Activated T-cell treated with anti-CD3 and anti-CD28 coated beads, Interleukin-2, amount 50 U/mL, for 24 hours (primary cell): ENCODE measurements at regions not wholly inside any gene's neighbourhood (a gene's known extent, or its start where the extent isn't known, plus 50 kb on each side); places are given as distances from the start of the nearest gene placed in this dataset.

Source experiments
- DNase-seq: peaks from one replicate; pipeline ENCODE4 v3.0.0-alpha.2; 2020
- H3K27ac Mint-ChIP-seq: 2 replicates; pipeline ENCODE4 v1.8.0; 2020; ENCODE audit warnings: mild to moderate bottlenecking, mixed read lengths
- H3K27me3 Mint-ChIP-seq: 2 replicates; pipeline ENCODE4 v1.8.0; 2020; ENCODE audit warnings: mixed read lengths
- H3K36me3 Mint-ChIP-seq: 2 replicates; pipeline ENCODE4 v1.8.0; 2020; ENCODE audit warnings: low read depth, mixed read lengths
- H3K4me1 Mint-ChIP-seq: 2 replicates; pipeline ENCODE4 v1.8.0; 2020; ENCODE audit warnings: low read depth, mixed read lengths
- H3K4me3 Mint-ChIP-seq: 2 replicates; pipeline ENCODE4 v1.8.0; 2020; ENCODE audit warnings: mild to moderate bottlenecking, moderate library complexity, mixed read lengths
- H3K9me3 Mint-ChIP-seq: 2 replicates; pipeline ENCODE4 v1.8.0; 2020; ENCODE audit warnings: mixed read lengths

DNA sequence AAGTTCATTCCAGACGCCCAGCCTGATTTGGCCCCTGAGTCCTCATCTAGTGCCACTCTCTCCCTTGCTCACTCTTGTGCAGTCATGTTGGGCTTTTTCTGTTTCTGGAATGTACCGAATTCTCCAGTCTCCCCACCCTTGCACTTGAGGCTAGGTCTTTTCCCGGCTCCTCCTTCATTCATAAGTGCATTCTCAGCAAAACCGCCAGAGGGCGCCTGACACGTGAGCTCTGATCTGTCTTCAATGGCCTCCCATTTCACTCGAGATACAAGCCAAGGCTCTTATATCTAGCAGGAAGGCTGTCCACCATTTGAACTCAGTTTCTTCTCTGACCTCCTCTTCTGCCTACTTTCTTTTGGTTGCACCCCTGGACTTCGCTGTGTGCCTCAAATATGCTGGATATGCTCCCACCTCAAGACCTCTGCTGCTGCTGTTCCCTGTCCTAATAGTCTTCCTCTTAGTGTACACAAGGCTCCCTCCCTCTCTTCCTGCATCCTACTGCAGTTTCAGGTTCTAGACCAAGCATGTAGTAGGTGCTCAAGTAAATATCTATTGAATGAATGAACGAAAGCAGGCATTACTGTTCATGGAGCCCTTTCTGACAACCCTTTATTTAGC is 568.1 kb upstream of the WWC1 start:
- Mint-ChIP-seq H3K27me3 (peaks cover 8% of the 10 kb centered on the region), H3K9me3 (no peaks in the 10 kb centered on the region), H3K27ac (no peak overlapping the region), H3K36me3 (no peaks in the 10 kb centered on the region), H3K4me3 (no peak overlapping the region), H3K4me1 (peaks cover 2% of the 10 kb centered on the region)
- peak; percentile 73 for DNase-seq

DNA sequence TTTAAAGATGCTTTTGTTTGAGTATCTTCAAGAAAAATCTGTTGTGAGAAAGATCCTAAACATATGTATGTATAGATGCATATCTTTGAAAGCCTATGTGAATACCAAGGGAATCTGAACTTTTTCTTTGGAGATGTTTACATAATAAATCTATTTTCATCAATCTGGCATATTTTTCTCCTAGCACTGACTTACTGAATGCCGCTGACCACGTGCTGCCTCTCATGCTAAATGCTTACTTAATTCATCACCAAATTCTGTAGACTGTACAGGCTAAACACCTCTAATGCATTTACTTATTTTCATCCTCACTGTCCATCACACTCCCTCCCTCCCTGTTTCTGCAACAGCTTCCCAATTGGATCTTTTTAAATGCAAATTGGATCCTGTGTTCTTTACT is 566.2 kb upstream of the WWC1 start:
- H3K36me3 Mint-ChIP-seq, result no peaks in the 10 kb centered on the region
- H3K4me1 Mint-ChIP-seq, result peaks cover 2% of the 10 kb centered on the region
- H3K27me3 Mint-ChIP-seq, result peaks cover 3% of the 10 kb centered on the region
- H3K4me3 Mint-ChIP-seq, result no peak overlapping the region
- no peaks in the 10 kb centered on the region for H3K9me3 Mint-ChIP-seq
- DNase-seq, result no peak
- no peak overlapping the region for H3K27ac Mint-ChIP-seq

DNA sequence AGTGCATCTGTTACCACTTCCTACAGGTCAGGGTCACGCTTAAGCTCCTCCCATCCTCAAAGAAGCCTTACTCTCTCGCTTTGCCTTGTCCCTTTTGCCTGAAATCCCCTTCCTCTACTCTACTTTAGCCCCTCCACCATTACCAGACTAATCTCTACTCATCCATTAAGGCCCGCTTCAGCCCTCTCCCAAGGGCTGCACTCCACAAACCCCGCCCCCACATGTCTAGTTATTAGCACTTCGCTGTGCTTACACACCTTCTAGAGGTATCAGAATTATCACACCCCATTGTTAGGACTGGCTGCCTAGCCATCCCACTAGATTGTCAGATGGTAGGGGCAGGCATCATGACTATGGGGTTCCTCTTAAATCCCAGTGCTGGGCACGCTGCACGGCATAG is 565.7 kb upstream of the WWC1 start:
- H3K36me3 Mint-ChIP-seq, result no peaks in the 10 kb centered on the region
- H3K4me1 Mint-ChIP-seq, result peaks cover 2% of the 10 kb centered on the region
- H3K4me3 Mint-ChIP-seq, result no peak overlapping the region
- no peak for DNase-seq
- no peak overlapping the region for H3K27ac Mint-ChIP-seq
- peaks cover 4% of the 10 kb centered on the region for H3K27me3 Mint-ChIP-seq
- no peaks in the 10 kb centered on the region for H3K9me3 Mint-ChIP-seq

DNA sequence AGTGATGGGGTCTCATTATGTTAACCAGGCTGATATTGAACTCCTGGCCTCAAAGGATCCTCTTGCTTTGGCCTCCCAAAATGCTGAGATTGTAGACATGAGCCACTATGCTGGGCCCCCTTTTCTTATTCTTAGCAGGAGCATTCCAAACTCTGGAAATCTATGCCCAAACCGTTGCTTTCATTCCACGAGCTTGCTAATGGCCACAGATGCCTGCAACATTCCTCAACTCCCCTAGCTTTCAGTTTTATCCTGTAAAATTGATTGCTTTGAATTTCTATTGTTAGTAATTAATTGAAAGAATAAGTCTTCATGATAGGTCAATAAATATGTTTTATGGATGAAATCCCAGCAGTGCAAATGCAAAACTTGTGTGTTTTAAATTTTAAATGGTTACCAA is 564.8 kb upstream of the WWC1 start:
- Mint-ChIP-seq H3K27ac (no peak overlapping the region), H3K4me1 (peaks cover 2% of the 10 kb centered on the region), H3K36me3 (no peaks in the 10 kb centered on the region), H3K4me3 (no peak overlapping the region), H3K27me3 (peaks cover 6% of the 10 kb centered on the region), H3K9me3 (no peaks in the 10 kb centered on the region)
- DNase-seq, result no peak

DNA sequence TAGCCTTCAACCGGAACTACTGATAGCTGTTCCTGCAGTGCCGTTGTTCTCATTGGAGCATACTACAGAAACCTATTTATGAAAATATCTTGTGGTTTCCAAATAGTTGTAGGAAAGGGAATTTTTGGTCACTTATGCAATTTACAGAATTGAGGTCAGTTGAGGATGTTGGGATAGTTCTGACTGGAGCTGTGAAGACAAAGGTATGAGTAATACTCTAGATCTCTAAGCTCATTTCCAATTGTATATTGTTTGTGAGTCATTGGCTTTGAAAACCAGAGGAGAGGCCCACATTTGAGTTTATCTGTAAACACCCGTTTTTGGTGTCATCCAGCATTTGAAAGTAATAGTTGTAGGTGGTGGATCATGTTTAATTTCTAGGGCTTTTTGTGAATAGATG is 561.3 kb upstream of the WWC1 start:
- Mint-ChIP-seq H3K36me3 (no peaks in the 10 kb centered on the region), H3K27ac (no peak overlapping the region), H3K9me3 (no peaks in the 10 kb centered on the region), H3K4me3 (no peak overlapping the region), H3K27me3 (peaks cover 7% of the 10 kb centered on the region), H3K4me1 (no peaks in the 10 kb centered on the region)
- DNase-seq, result no peak

DNA sequence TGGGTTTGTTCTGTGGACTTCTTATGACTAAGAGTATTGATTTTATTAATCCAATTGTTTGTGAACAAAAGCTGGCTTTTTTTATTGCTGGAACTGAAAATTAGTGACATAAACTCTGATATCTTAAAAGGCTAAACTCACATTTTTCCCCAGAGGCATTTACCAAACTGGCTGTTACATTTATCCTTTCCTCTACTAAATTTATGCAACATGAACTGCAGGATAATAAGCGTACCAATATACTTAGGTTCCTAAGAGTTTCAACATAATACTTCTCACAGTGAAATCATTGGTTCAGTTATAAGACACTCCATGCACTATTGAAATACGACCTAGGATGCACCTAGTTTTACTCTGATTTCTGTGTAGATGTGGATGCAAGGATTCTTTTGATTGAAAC is 560.8 kb upstream of the WWC1 start:
- Mint-ChIP-seq H3K4me3 (no peak overlapping the region), H3K4me1 (no peaks in the 10 kb centered on the region), H3K27ac (no peak overlapping the region), H3K27me3 (peaks cover 7% of the 10 kb centered on the region), H3K36me3 (no peaks in the 10 kb centered on the region), H3K9me3 (no peaks in the 10 kb centered on the region)
- DNase-seq, result no peak

DNA sequence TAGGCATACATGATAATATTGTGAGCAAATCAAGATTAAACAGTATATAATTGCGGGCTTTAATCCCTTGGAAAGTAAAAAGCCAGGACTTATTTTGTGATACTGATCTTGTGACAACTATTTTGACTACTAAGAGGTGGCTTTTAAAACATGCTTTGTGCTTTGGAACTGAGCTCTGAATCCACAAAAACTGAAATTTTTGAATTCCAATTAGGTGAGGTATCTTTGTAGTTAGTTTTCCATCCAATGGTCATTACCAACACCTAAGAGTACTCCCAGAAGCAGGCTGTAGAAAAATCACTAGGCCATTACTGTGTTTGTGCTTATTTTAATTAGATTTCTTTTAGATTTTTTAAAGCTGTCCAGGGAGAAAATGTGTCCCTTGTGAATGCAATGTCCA is 559.5 kb upstream of the WWC1 start:
- H3K36me3 Mint-ChIP-seq, result no peaks in the 10 kb centered on the region
- no peak overlapping the region for H3K27ac Mint-ChIP-seq
- peaks cover 7% of the 10 kb centered on the region for H3K27me3 Mint-ChIP-seq
- DNase-seq, result no peak
- no peak overlapping the region for H3K4me3 Mint-ChIP-seq
- no peaks in the 10 kb centered on the region for H3K9me3 Mint-ChIP-seq
- H3K4me1 Mint-ChIP-seq, result no peaks in the 10 kb centered on the region

DNA sequence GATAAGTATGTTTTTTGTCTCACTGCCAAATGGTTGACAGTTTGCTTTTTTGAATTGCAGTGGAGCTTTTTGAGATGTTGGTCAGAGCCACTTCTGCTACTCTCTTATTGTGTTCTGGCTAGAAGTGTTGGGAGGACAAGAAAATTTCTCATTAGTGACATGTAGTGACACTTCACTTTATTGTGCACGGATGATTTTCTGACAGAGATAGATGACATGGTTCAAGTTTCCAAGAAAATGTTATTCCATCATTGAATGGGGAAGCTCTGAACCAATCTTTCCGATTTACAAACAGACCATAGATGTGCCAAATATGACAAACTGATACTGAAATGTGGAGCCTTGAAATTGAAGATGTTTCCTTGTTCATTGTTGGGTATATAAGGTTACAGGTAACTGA is 558.9 kb upstream of the WWC1 start:
- peaks cover 7% of the 10 kb centered on the region for H3K27me3 Mint-ChIP-seq
- H3K27ac Mint-ChIP-seq, result no peak overlapping the region
- H3K4me1 Mint-ChIP-seq, result no peaks in the 10 kb centered on the region
- no peak overlapping the region for H3K4me3 Mint-ChIP-seq
- no peaks in the 10 kb centered on the region for H3K9me3 Mint-ChIP-seq
- no peaks in the 10 kb centered on the region for H3K36me3 Mint-ChIP-seq
- no peak for DNase-seq

DNA sequence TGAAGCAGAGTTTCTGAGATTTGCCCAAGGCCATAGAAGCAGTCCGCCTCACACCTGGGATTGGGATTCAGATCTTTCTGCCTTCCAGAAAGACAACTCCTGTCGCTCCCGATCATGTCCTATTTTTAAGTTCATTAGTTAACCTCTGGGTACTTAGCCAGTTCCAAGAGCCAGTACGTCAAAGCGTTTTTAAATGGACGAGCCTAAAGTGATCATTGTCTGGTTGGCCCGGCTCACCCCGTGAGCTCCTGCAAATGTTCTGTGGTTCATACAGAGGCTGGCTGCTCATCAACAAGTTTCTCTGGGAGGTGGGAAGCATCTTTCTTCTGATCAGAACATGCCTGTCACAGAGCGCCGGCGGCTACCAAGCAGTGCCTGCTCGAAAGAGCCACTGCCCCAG is 554.5 kb upstream of the WWC1 start:
- Mint-ChIP-seq H3K4me1 (no peaks in the 10 kb centered on the region), H3K27me3 (peaks cover 4% of the 10 kb centered on the region), H3K4me3 (no peak overlapping the region), H3K27ac (no peak overlapping the region), H3K9me3 (no peaks in the 10 kb centered on the region), H3K36me3 (no peaks in the 10 kb centered on the region)
- no peak for DNase-seq

DNA sequence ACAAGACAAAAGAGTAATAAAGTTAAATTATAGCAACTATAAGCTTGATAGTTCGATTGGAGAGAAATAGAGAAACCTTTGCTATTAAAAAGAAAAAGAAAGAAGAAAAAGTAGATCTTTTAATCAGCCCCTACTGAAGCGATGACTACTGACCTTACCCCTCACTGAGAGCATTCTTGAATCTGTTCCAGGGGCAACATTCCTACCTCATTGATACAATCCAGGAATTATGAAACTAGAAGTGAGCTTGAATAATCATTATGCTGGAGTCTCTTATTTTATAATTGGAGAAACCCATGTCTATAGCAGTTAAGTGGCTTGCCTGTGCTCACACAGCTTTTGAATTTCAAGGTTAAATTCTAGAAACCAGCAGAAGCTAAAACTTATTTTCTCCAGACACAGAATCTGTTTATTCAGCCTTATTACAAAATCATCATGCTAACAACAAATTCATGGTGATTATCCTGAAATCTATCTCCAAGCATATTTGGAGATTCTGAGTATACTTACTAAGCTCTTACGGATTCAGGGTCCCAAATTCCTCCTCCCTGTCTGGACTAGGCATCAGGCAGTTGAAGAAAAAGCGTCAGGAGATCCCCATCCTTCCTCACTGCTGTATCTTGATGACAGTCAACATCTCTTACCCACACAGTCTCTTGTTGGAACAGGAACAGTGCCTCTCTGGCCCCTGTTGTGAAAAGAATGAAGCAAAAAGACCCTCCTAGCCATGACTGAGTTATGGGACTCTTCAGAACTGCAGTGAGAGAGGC is 547.6 kb upstream of the WWC1 start:
- no peaks in the 10 kb centered on the region for H3K9me3 Mint-ChIP-seq
- H3K27me3 Mint-ChIP-seq, result no peaks in the 10 kb centered on the region
- H3K36me3 Mint-ChIP-seq, result no peaks in the 10 kb centered on the region
- H3K4me1 Mint-ChIP-seq, result no peaks in the 10 kb centered on the region
- DNase-seq, result no peak
- H3K27ac Mint-ChIP-seq, result no peak overlapping the region
- no peak overlapping the region for H3K4me3 Mint-ChIP-seq

DNA sequence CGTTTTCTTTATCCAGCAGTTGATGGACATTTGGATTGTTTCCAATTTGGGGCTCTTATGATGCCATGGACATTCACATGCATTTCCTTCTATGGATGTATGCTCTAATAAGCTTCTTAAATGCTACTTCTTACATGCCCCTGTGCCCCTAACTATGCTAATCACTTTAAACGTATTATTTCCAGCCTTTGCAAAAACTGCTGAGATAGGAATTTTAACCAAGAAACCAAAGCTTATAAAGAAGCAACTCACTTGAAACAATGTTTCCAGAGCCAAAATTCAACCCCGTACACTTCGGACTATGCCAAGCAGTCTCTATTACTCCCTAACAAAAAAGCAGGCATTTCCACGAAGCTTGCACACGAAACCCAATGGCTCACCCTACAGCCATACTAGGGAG is 545.6 kb upstream of the WWC1 start:
- Mint-ChIP-seq H3K36me3 (no peaks in the 10 kb centered on the region), H3K27ac (no peak overlapping the region), H3K9me3 (no peaks in the 10 kb centered on the region), H3K4me1 (no peaks in the 10 kb centered on the region), H3K4me3 (no peak overlapping the region), H3K27me3 (no peaks in the 10 kb centered on the region)
- DNase-seq, result no peak

DNA sequence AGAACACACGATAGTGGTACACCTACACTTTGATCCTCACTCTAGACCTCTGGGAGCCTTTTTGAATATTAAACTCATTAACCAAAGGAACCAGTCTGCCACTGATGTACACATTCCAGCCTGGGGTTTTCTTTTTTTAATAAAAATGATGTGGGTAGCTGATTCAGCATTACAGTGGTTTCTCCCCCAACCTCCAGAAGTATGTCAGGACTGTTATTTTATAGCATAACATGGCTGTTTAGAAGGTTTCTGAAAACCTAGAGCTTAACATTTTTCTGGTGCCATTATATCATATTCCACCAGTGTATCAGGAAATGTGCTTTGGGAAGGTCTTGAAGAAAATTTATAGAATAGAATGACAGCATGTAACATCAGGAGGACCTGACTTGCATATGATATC is 540.9 kb upstream of the WWC1 start:
- no peak for DNase-seq
- Mint-ChIP-seq H3K4me1 (no peaks in the 10 kb centered on the region), H3K27me3 (no peaks in the 10 kb centered on the region), H3K27ac (no peak overlapping the region), H3K9me3 (no peaks in the 10 kb centered on the region), H3K36me3 (no peaks in the 10 kb centered on the region), H3K4me3 (no peak overlapping the region)

DNA sequence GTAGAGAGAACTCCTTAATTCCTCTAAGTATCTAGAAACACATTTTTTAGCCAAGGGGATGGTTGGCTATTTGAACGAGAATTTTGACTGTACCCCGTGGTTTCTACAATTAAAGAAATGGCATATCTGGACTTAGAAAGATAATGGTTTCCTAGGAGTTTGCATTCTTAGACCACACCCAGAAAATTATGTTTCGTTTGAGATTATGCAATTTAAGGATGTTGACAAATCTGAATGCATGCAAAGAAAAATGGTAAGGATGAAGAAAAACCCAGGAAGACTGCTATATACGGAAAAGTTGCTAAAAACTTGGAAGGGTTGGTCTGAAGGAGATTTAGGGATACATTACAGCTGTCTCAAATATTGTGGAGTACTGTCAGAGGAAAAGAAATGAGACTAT is 538.5 kb upstream of the WWC1 start:
- H3K36me3 Mint-ChIP-seq, result no peaks in the 10 kb centered on the region
- H3K9me3 Mint-ChIP-seq, result no peaks in the 10 kb centered on the region
- no peak for DNase-seq
- H3K27me3 Mint-ChIP-seq, result no peaks in the 10 kb centered on the region
- no peak overlapping the region for H3K27ac Mint-ChIP-seq
- no peak overlapping the region for H3K4me3 Mint-ChIP-seq
- H3K4me1 Mint-ChIP-seq, result no peaks in the 10 kb centered on the region

DNA sequence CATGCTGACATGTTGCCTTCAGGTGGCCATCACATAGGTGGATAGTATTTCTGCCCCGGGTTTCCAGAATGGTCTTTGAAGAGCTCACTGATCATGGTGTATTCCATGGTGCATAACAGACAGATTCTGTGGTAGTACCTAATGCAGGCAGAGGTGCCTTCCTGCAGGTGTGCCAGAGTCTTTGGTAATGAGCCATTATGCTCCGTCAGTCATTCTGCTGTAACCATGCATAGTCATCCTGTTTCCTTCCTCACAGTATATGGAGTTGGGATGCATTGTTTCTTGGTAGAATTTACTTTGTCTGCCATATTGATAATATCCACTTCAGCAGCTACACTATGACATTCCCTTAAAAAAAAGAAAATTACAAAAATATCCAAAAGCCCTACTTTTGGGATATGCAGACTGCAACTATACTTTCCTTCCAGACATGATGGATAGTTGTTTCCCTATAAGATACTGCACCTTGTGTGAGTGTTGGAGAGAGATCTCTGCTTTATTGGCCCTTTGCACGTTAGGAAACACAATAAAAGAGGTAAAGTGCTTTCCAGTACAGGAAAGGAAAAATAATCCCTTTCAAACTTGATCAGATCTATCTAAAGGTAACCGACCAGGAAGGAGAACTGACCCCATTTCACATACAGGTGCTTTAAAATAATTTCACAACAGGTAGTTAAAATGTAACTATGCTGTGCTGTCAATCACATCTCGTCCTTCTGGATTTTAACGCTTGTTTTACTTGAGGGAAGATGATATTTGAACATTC is 537.5 kb upstream of the WWC1 start:
- Mint-ChIP-seq H3K4me3 (no peak overlapping the region), H3K4me1 (no peaks in the 10 kb centered on the region), H3K27me3 (no peaks in the 10 kb centered on the region), H3K27ac (no peak overlapping the region), H3K36me3 (no peaks in the 10 kb centered on the region), H3K9me3 (no peaks in the 10 kb centered on the region)
- DNase-seq, result no peak

DNA sequence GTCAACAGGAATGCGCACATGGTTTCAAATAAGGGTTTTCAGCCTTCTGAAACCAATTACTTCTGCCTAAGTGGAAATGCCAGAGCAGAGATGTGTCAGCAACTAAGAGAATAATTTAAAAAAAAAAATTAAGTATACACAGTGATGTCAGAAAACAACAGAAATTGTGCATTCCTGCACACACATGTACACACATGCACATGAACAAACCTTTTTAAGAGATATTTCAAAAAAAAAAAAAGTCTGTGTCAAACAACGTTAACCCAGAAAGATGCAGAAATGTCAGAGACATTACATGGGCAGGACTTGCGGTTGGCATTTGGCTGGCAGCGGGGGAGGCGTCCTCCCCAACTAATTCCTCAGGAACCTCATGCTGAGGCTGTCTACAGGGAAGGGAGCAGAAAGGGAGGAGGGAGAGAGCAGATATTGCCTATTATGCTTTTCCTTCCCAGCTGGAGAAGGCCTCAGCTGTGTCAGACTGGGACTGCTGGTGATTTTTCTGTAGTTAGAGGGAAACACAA is 536.9 kb upstream of the WWC1 start:
- no peaks in the 10 kb centered on the region for H3K36me3 Mint-ChIP-seq
- H3K27me3 Mint-ChIP-seq, result peaks cover 4% of the 10 kb centered on the region
- DNase-seq, result no peak
- no peak overlapping the region for H3K4me3 Mint-ChIP-seq
- H3K9me3 Mint-ChIP-seq, result no peaks in the 10 kb centered on the region
- no peak overlapping the region for H3K27ac Mint-ChIP-seq
- no peaks in the 10 kb centered on the region for H3K4me1 Mint-ChIP-seq
